GM10248 (cell line): ENCODE measurements at regions not wholly inside any gene's neighbourhood (a gene's known extent, or its start where the extent isn't known, plus 50 kb on each side); places are given as distances from the start of the nearest gene placed in this dataset.

Source experiments
- CTCF ChIA-PET: fragments of 300-600 bp; sonication (Branson Sonifier 250); formaldehyde crosslinking; extraction: SDS; loops from one replicate; lab custom pipeline; 2021; ENCODE audit warnings: antibody characterized with exemption; lab: Yijun Ruan, JAX
- POLR2A ChIA-PET: fragments of 350-650 bp; sonication (Branson Sonifier 250); formaldehyde crosslinking; extraction: SDS; loops from one replicate; lab custom pipeline; 2020; ENCODE audit warnings: antibody characterized with exemption; lab: Yijun Ruan, JAX
- DNase-seq: peaks from one replicate; pipeline ENCODE4 v3.0.0; 2012; ENCODE audit errors: extremely low spot score
- TF ChIP-seq, protein P1 (sequence below): IDR thresholded peaks from 2 replicates; pipeline ENCODE4 v1.5.1; 2012; ENCODE audit warnings: mild to moderate bottlenecking, low read depth; ENCODE audit errors: extremely low read depth, missing control alignments, control extremely low read depth

DNA sequence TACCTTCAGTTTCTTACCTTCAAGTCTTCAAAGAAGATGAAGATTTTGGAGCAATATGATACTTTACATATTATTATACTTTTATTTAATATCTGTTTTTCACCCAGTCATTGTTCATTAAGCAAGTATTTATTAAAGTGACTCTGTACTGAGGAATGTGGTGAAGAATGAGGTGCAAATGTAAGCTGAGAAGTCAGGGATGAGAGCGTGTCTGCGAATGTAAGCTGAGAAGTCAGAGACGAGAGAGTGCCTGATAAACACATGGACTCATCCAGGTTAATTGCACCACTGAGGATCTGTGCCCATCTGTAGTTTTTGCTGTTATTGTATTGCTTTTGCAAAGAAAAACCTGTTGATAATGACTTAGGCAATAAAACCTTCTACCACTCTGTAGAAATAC, 211.9 kb upstream of the FAR2 start:
- CTCF ChIA-PET: no interaction called here
- POLR2A ChIA-PET: no interaction called here
- TF ChIP-seq, protein P1, sequence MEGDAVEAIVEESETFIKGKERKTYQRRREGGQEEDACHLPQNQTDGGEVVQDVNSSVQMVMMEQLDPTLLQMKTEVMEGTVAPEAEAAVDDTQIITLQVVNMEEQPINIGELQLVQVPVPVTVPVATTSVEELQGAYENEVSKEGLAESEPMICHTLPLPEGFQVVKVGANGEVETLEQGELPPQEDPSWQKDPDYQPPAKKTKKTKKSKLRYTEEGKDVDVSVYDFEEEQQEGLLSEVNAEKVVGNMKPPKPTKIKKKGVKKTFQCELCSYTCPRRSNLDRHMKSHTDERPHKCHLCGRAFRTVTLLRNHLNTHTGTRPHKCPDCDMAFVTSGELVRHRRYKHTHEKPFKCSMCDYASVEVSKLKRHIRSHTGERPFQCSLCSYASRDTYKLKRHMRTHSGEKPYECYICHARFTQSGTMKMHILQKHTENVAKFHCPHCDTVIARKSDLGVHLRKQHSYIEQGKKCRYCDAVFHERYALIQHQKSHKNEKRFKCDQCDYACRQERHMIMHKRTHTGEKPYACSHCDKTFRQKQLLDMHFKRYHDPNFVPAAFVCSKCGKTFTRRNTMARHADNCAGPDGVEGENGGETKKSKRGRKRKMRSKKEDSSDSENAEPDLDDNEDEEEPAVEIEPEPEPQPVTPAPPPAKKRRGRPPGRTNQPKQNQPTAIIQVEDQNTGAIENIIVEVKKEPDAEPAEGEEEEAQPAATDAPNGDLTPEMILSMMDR: no peak
- DNase-seq: no peak

DNA sequence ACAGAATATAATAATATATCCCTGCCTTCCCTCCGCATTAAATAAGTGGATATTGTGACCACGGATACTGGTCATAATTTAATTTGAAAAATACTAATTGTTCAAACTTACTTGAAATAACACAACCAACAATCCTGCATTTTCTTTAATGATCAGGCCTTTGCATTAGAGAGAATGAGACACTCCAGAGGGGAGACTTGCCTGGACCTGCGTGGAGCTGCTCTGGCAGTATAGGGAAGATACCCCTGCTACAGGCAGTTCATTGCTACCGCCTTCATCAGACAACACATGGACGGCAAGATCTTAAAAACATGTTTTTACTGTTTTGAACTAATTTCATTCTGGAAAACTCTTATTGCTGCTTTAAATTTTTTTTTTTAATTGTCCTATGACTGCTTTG, 211.0 kb upstream of the FAR2 start:
- TF ChIP-seq, protein P1: no peak
- ChIA-PET POLR2A (no interaction called here), CTCF (no interaction called here)
- DNase-seq: no peak

DNA sequence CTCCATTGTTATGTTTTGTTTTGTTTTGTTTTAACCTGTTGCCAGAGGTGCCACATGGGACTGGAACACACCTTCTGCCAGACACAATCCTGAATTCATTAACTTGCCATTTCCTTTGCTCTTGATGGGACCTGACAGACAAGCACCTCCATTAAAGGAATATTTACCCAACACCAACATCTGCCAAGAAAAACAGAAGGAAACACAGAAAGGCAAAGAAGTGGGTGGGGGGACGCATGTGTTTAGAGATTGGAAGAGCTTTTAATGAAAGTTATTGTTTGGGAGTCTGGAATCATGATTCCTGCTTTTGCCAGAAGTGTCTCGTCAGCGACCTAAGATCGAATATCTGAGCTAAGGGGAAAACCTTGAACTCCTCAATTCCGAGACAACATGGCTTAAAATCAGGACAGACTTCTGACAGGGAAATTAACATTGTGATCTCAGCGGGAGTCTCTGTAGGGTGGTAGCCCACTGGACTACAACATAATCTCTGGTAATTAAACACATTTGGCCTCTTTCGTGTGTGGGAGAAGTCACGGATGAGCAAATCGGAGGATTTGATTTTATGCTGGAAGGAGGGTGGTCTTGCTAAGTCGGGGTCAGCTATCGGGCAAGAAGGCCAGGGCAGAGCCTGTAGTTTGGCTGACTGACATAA, 210.4 kb upstream of the FAR2 start:
- DNase-seq: no peak

DNA sequence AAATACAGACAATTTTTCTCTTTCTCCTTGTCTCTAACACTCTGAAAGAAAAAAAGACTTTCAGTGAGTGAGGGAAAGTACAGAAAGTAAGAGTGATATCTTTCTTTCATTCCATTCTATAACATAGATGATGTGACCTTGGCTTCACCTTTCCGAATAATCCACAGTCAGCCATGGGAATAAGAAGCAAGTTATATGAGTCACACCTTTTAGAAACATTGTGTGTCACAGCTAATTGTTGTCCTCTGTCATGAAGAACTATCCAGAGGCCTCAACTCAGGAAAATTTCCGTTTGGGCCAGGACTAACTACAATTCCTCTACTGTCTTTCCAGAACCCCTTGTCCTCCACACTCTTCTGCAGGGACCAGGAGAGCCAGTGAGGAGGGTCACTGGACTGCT, 209.7 kb upstream of the FAR2 start:
- CTCF ChIA-PET: no interaction called here

More for the DNA sequence above, 210.4 kb upstream of the FAR2 start:
- TF ChIP-seq, protein P1: no peak
- POLR2A ChIA-PET: no interaction called here
- CTCF ChIA-PET: no interaction called here

DNA sequence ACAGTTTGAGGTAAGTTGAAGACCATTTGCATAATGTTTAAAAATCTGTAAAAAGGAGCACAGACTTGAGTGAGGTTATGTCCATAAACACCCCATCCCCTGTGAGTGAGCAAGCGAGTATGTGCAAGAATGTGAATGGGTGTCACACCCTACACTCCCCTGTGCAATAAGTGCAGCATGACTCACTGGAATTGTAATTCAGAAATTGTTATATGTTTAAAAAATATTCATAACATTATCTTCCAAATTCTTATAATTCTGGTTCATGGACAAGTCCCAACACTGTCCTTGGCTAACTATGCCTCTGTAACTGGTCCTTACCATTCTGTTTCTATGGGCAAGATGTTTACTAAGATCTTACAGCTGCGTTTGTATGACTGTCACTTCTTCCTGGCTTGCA, 207.8 kb upstream of the FAR2 start:
- TF ChIP-seq, protein P1: no peak
- ChIA-PET POLR2A (no interaction called here), CTCF (no interaction called here)
- no peak for DNase-seq

More for the DNA sequence above, 209.7 kb upstream of the FAR2 start:
- POLR2A ChIA-PET: no interaction called here
- DNase-seq: no peak
- TF ChIP-seq, protein P1: no peak

DNA sequence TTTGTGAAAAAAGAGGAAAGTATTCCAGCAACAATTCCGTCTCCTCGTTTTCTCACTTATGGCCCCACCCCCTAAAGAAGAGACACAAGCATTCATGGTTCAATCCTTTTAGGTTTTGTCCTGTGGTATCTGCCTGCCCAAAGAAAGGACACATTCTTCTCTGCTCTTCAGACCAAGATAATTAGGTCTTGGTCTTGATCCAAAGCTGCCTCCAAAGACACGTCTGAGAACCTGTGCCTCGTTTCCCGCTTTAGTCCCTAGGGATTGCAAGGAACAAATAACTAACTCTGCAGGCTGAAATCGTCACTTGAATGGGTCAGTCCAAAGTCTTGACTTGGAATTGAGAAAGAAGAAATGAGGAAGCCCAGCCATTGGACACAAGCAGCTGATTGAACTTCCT, 202.7 kb upstream of the FAR2 start:
- POLR2A ChIA-PET: no interaction called here
- TF ChIP-seq, protein P1: no peak
- CTCF ChIA-PET: no interaction called here
- DNase-seq: no peak
